ENCODE measurements at regions not wholly inside any gene's neighbourhood (a gene's known extent, or its start where the extent isn't known, plus 50 kb on each side); places are given as distances from the start of the nearest gene placed in this dataset.

GRCh38 chr2:117027646-117028045 lies 786.8 kb upstream of the DDX18 start:
- no peak for TF ChIP-seq MAX (IDR thresholded peaks at IDR 0.05)
- TF ChIP-seq CTCF (IDR thresholded peaks at IDR 0.05; ENCODE audit: low read depth, low read length, missing input control) = no peak
- no peak for TF ChIP-seq SP1 (IDR thresholded peaks at IDR 0.05)
- TF ChIP-seq JUND (IDR thresholded peaks at IDR 0.05) = no peak
- TF ChIP-seq HNF4G (IDR thresholded peaks at IDR 0.05) = no peak
- no peak for TF ChIP-seq EGR1 (IDR thresholded peaks at IDR 0.05; ENCODE audit: low read depth in 2 of 2)
- no peak for TF ChIP-seq RAD21 (IDR thresholded peaks at IDR 0.05)

All from liver (tissue), 3 donors.